Uterus (tissue), 3 donors: ENCODE measurements at regions not wholly inside any gene's neighbourhood (a gene's known extent, or its start where the extent isn't known, plus 50 kb on each side); places are given as distances from the start of the nearest gene placed in this dataset.

Source experiments
- DNase-seq, 2 donors: peaks; one replicate each; pipeline ENCODE4 v3.0.0-alpha.2; 2019 to 2020
- H3K27ac ChIP-seq, 2 donors: fragments of 200-600 bp; sonication (generic); 1 replicate in 1 of 2; 2 replicates in 1 of 2; pipeline ENCODE4 v1.5.1; 2016 to 2018
- H3K27me3 ChIP-seq, 2 donors: fragments of 200-600 bp; sonication (generic); one replicate each; pipeline ENCODE4 v1.5.1; 2018 to 2019; ENCODE audit warnings: control low read depth in 1 of 2
- H3K36me3 ChIP-seq, 2 donors: fragments of 200-600 bp; sonication (generic); one replicate each; pipeline ENCODE4 v1.5.1; 2019; ENCODE audit warnings: control low read depth in 1 of 2
- H3K4me1 ChIP-seq, 2 donors: fragments of 200-600 bp; sonication (generic); one replicate each; pipeline ENCODE4 v1.5.1; 2018 to 2019; ENCODE audit warnings: control low read depth in 1 of 2
- H3K4me3 ChIP-seq, 2 donors: fragments of 200-600 bp; sonication (generic); 1 replicate in 1 of 2; 2 replicates in 1 of 2; pipeline ENCODE4 v1.5.1; 2018 to 2019; ENCODE audit warnings: mild to moderate bottlenecking in 1 of 2
- H3K9me3 ChIP-seq, 2 donors: fragments of 200-600 bp; sonication (generic); one replicate each; pipeline ENCODE4 v1.5.1; 2019; ENCODE audit warnings: control low read depth in 1 of 2
- POLR2A ChIP-seq, 2 donors: fragments of 450-650 bp; IDR thresholded peaks; one replicate each; pipeline ENCODE4 v1.6.1; 2016; ENCODE audit warnings: antibody characterized with exemption in 2 of 2, mild to moderate bottlenecking in 1 of 2, moderate library complexity in 1 of 2
- intact Hi-C: fragments of 100-400 bp; cut with DNase I; formaldehyde crosslinking; loops from one replicate; pipeline ENCODE4 v1.15.1; 2023; ENCODE audit warnings: low total_unique reads
- TF ChIP-seq, protein P1 (sequence below), 4 experiments: fragments of 200-600 bp in 2 of 4; fragments of 450-650 bp in 2 of 4; sonication (generic) in 2 of 4; IDR thresholded peaks; one replicate each; pipeline ENCODE4 v1.5.1; 2016 to 2019; ENCODE audit warnings: antibody characterized with exemption in 4 of 4, mild to moderate bottlenecking in 2 of 4, moderate library complexity in 1 of 4
- donor health status: DM: yes; HTN: yes; CAD: no.

DNA sequence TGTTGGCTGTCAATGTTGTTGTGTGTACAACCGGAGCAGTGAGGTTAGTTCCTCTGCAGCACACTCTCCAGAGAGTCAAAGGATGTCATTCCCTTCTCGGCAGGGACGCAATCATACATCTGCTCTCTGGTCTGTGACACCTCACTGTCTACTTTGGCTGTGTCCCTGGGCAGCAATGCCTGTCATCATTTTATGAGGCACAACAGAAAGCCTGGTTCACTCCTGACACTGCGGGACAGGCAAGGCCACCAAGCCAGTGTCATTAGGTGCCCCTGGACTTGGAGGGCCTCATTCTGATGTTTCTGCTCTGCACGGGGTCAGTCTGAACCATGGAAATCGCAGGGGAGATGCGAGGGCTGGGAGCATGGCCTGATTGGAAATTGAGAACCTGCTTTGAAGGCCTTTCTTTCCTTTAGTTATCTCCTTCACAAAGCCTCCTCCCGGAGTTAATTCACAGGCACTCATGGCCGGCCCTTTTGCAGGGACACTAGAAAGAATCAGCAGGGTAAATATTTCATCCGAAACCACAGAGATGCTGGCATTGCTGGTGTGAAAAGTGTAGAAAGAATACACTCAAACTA lies 284.4 kb downstream of the ZNF536 start:
- Histone ChIP-seq H3K4me1 (no peaks in the 10 kb centered on the region), H3K36me3 (no peaks in the 10 kb centered on the region), H3K4me3 (no peak overlapping the region), H3K27ac (no peak overlapping the region), H3K9me3 (no peaks in the 10 kb centered on the region), H3K27me3 (no peaks in the 10 kb centered on the region)
- intact Hi-C loops: no loop called here
- no peak for TF ChIP-seq POLR2A (IDR thresholded peaks at IDR 0.05)
- TF ChIP-seq, protein P1, sequence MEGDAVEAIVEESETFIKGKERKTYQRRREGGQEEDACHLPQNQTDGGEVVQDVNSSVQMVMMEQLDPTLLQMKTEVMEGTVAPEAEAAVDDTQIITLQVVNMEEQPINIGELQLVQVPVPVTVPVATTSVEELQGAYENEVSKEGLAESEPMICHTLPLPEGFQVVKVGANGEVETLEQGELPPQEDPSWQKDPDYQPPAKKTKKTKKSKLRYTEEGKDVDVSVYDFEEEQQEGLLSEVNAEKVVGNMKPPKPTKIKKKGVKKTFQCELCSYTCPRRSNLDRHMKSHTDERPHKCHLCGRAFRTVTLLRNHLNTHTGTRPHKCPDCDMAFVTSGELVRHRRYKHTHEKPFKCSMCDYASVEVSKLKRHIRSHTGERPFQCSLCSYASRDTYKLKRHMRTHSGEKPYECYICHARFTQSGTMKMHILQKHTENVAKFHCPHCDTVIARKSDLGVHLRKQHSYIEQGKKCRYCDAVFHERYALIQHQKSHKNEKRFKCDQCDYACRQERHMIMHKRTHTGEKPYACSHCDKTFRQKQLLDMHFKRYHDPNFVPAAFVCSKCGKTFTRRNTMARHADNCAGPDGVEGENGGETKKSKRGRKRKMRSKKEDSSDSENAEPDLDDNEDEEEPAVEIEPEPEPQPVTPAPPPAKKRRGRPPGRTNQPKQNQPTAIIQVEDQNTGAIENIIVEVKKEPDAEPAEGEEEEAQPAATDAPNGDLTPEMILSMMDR (IDR thresholded peaks at IDR 0.05): no peak
- no peak for DNase-seq

DNA sequence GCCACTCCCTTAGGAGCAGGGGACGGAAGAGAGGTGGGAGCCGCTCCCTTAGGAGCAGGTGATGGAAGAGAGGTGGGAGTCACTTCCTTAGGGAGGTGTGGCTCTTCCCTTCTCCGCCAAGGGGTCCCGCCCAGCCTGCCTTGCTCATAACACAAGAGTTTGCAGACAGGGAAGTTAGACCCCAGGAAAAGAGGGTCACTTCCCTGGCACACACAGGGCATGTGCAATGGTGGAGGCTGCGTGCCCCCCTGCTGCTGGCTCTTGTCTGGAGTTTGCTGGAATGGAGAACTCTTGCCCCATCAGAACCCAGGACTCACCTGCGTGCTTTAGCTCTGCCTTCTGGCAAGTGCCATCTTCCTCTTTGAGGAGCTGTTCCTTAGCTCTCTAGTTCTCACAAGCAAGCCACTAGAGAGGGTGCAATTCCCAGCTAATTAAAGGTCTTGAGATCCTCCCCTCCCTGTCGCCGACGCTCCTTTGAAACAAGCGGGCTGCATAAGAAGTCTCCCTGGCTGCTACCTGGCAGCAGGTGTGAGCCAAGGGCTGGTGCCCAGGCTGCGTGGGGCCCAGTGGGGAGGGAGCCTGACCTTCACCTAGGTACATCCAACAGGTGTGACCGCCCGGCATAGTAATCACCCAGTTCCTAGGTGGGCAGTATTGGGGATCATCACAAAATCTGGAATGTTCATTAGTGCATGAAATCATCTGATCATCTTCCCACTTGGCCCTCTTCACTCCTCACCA lies 281.6 kb downstream of the ZNF536 start:
- no peak overlapping the region for H3K4me3 ChIP-seq
- H3K36me3 ChIP-seq: no peaks in the 10 kb centered on the region
- intact Hi-C loops: no loop called here
- no peak for TF ChIP-seq POLR2A (IDR thresholded peaks at IDR 0.05)
- TF ChIP-seq, protein P1 (IDR thresholded peaks at IDR 0.05): no peak
- no peaks in the 10 kb centered on the region for H3K27me3 ChIP-seq
- no peaks in the 10 kb centered on the region for H3K9me3 ChIP-seq
- no peak overlapping the region for H3K27ac ChIP-seq
- no peak for DNase-seq
- H3K4me1 ChIP-seq: no peaks in the 10 kb centered on the region

DNA sequence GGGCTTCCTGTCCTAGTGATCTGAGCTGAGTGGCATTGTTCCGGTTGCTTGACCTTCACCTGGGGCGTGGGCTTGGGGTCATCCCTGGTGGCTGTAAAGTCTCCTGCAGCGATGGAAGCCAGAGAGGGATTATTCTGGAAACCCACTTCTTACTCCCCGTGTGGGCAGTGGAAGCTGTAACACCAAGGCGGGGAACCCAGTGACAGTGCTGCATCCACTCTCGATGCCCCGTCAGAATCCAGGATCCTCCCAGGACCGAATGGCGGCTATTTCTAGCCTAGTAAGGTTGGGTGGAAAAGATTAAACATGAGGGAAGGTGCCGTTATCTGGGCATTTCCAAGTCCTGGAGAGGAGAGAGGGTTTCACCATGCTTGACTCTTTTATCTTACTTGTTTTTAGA lies 280.6 kb downstream of the ZNF536 start:
- Histone ChIP-seq H3K9me3 (no peaks in the 10 kb centered on the region), H3K36me3 (no peaks in the 10 kb centered on the region), H3K4me1 (no peaks in the 10 kb centered on the region), H3K27ac (no peak overlapping the region), H3K4me3 (no peak overlapping the region), H3K27me3 (peaks cover 0 to 4% of the 10 kb centered on the region in 2 donors)
- TF ChIP-seq POLR2A (IDR thresholded peaks at IDR 0.05): no peak
- TF ChIP-seq, protein P1 (IDR thresholded peaks at IDR 0.05): no peak
- intact Hi-C loops: no loop called here
- no peak for DNase-seq

DNA sequence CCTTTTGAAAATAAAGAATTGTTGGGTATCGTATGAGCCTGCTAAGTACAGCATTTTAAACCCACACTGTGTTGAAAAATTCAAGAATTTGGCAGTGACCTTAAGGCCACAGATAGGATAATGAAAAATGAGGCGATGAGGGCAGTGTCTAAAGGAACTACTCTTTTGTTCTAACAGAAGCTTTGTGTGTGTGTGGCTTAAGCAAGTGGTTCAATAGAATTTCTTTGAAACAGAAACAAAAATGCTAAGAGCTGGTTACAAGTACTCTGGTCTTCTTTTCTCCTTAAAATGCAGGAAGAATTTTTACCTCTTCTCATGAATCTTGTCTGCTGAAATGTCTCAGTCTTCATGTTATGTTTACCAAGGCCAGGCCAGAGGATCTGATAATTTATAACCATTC lies 279.5 kb downstream of the ZNF536 start:
- Histone ChIP-seq H3K27ac (no peak overlapping the region), H3K9me3 (no peaks in the 10 kb centered on the region), H3K27me3 (peaks cover 0 to 5% of the 10 kb centered on the region in 2 donors), H3K4me3 (no peak overlapping the region), H3K4me1 (no peaks in the 10 kb centered on the region), H3K36me3 (no peaks in the 10 kb centered on the region)
- no peak for DNase-seq
- intact Hi-C loops: no loop called here
- TF ChIP-seq, protein P1 (IDR thresholded peaks at IDR 0.05): no peak
- no peak for TF ChIP-seq POLR2A (IDR thresholded peaks at IDR 0.05)

DNA sequence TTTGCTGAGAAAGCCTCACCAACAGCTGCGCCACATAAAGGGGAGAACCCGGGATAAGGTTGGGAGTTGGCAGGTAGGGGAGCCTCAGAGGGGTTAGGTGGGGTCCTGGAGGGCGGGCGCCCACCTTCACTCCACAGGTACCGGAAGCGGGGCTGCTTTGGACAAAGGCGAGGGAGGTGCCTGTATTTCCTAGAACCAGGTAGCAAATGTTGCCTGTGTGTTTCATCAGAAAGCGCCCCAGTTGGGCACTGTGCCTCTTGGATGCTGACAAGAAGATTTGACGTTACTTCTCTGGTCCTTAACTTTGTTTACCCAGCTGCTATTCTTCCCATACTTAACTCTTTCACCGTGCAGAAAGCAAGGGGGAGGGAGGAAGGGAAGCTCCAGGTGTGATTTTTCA lies 278.9 kb downstream of the ZNF536 start:
- no peak overlapping the region for H3K4me3 ChIP-seq
- DNase-seq: no peak
- no peaks in the 10 kb centered on the region for H3K9me3 ChIP-seq
- no peaks in the 10 kb centered on the region for H3K4me1 ChIP-seq
- no peak overlapping the region for H3K27ac ChIP-seq
- peaks cover 0 to 5% of the 10 kb centered on the region in 2 donors for H3K27me3 ChIP-seq
- intact Hi-C loops: no loop called here
- no peaks in the 10 kb centered on the region for H3K36me3 ChIP-seq
- no peak for TF ChIP-seq POLR2A (IDR thresholded peaks at IDR 0.05)
- TF ChIP-seq, protein P1 (IDR thresholded peaks at IDR 0.05): no peak
